Osteocyte (in vitro differentiated cells): ENCODE measurements at regions not wholly inside any gene's neighbourhood (a gene's known extent, or its start where the extent isn't known, plus 50 kb on each side); places are given as distances from the start of the nearest gene placed in this dataset.

Source experiments
- DNase-seq: peaks from one replicate; pipeline ENCODE4 v3.0.0; 2021; ENCODE audit warnings: mixed read lengths; ENCODE audit not compliant: unreplicated experiment; ENCODE audit errors: extremely low spot score
- H3K27ac Mint-ChIP-seq: one replicate; pipeline ENCODE4 v1.8.0; 2021; ENCODE audit warnings: mild to moderate bottlenecking, mixed read lengths; ENCODE audit not compliant: unreplicated experiment
- H3K27me3 Mint-ChIP-seq: one replicate; pipeline ENCODE4 v1.8.0; 2021; ENCODE audit warnings: mixed read lengths; ENCODE audit not compliant: unreplicated experiment
- H3K36me3 Mint-ChIP-seq: one replicate; pipeline ENCODE4 v1.8.0; 2021; ENCODE audit warnings: mixed read lengths; ENCODE audit not compliant: unreplicated experiment
- H3K4me1 Mint-ChIP-seq: one replicate; pipeline ENCODE4 v1.8.0; 2021; ENCODE audit warnings: mixed read lengths; ENCODE audit not compliant: unreplicated experiment
- H3K4me3 Mint-ChIP-seq: one replicate; pipeline ENCODE4 v1.8.0; 2021; ENCODE audit warnings: mild to moderate bottlenecking, moderate library complexity, mixed read lengths; ENCODE audit not compliant: unreplicated experiment
- H3K9me3 Mint-ChIP-seq: one replicate; pipeline ENCODE4 v1.8.0; 2021; ENCODE audit warnings: mixed read lengths; ENCODE audit not compliant: unreplicated experiment
- CTCF ChIP-seq: fragments of 200-600 bp; sonication (generic); IDR thresholded peaks from 2 replicates; pipeline ENCODE4 v1.5.0; 2021; ENCODE audit warnings: antibody characterized with exemption, mild to moderate bottlenecking, moderate library complexity

GRCh38 chr18:75800331-75800648, 372.8 kb upstream of the SMIM21 start:
- H3K4me3 Mint-ChIP-seq: no peak overlapping the region
- no peaks in the 10 kb centered on the region for H3K4me1 Mint-ChIP-seq
- DNase-seq: no peak
- no peak for TF ChIP-seq CTCF
- H3K9me3 Mint-ChIP-seq: no peaks in the 10 kb centered on the region
- no peak overlapping the region for H3K27ac Mint-ChIP-seq
- H3K27me3 Mint-ChIP-seq: no peaks in the 10 kb centered on the region
- no peaks in the 10 kb centered on the region for H3K36me3 Mint-ChIP-seq

- DNase-seq: no peak
Measured at GRCh38 chr18:75799449-75800330, 372.2 kb upstream of the SMIM21 start.

GRCh38 chr18:75797046-75797445, 369.5 kb upstream of the SMIM21 start:
- no peak for TF ChIP-seq CTCF
- Mint-ChIP-seq H3K36me3 (no peaks in the 10 kb centered on the region), H3K4me1 (no peaks in the 10 kb centered on the region), H3K27me3 (no peaks in the 10 kb centered on the region), H3K27ac (no peak overlapping the region), H3K4me3 (no peak overlapping the region), H3K9me3 (peaks cover 7% of the 10 kb centered on the region)
- no peak for DNase-seq

More at GRCh38 chr18:75799449-75800330, 372.2 kb upstream of the SMIM21 start:
- no peaks in the 10 kb centered on the region for H3K27me3 Mint-ChIP-seq
- no peak overlapping the region for H3K4me3 Mint-ChIP-seq
- H3K4me1 Mint-ChIP-seq: no peaks in the 10 kb centered on the region
- TF ChIP-seq CTCF: no peak
- no peaks in the 10 kb centered on the region for H3K36me3 Mint-ChIP-seq
- no peak overlapping the region for H3K27ac Mint-ChIP-seq
- no peaks in the 10 kb centered on the region for H3K9me3 Mint-ChIP-seq

- Mint-ChIP-seq H3K9me3 (peaks cover 21% of the 10 kb centered on the region), H3K27ac (no peak overlapping the region), H3K4me3 (no peak overlapping the region), H3K36me3 (no peaks in the 10 kb centered on the region), H3K27me3 (no peaks in the 10 kb centered on the region), H3K4me1 (no peaks in the 10 kb centered on the region)
- no peak for DNase-seq
- TF ChIP-seq CTCF: no peak
Measured at GRCh38 chr18:75790796-75791195, 363.3 kb upstream of the SMIM21 start.

- Mint-ChIP-seq H3K36me3 (no peaks in the 10 kb centered on the region), H3K4me1 (no peaks in the 10 kb centered on the region), H3K4me3 (no peak overlapping the region), H3K9me3 (peaks cover 25% of the 10 kb centered on the region), H3K27me3 (no peaks in the 10 kb centered on the region), H3K27ac (no peak overlapping the region)
- TF ChIP-seq CTCF: no peak
- no peak for DNase-seq
Measured at GRCh38 chr18:75790111-75790510, 362.6 kb upstream of the SMIM21 start.
